NT2/D1 (cell line): ENCODE measurements at regions not wholly inside any gene's neighbourhood (a gene's known extent, or its start where the extent isn't known, plus 50 kb on each side); places are given as distances from the start of the nearest gene placed in this dataset.

ENCODE experiments used
- YY1 ChIP-seq: IDR thresholded peaks from 2 replicates; pipeline ENCODE4 v1.6.1; 2011; ENCODE audit not compliant: insufficient read length, insufficient read depth
- ZNF274 ChIP-seq: IDR thresholded peaks from 2 replicates; pipeline ENCODE4 v1.6.1; 2011; ENCODE audit warnings: mild to moderate bottlenecking, low read depth, low read length

- TF ChIP-seq ZNF274 (no peak), YY1 (no peak)
Observed at GRCh38 chr19:31214086-31214485, 135.2 kb downstream of the TSHZ3 start.
